Left cardiac atrium (tissue), 4 donors: ENCODE measurements at regions not wholly inside any gene's neighbourhood (a gene's known extent, or its start where the extent isn't known, plus 50 kb on each side); places are given as distances from the start of the nearest gene placed in this dataset.

Source experiments
- ATAC-seq, 2 donors: fragments of 200-7000 bp; cut with Tn5 transposase; one replicate each; pipeline ENCODE4 v1.9.1; 2020; ENCODE audit warnings: mild to moderate bottlenecking in 2 of 2, moderate library complexity in 2 of 2
- DNase-seq: peaks from one replicate; pipeline ENCODE4 v3.0.0-alpha.2; 2020
- intact Hi-C, 2 donors: fragments of 100-400 bp; cut with DNase I; formaldehyde crosslinking; loops; one replicate each; pipeline versions ENCODE4 v1.14.1 to v1.15.1; 2022 to 2023
- donor health status: DM: no; HTN: yes; CAD: no.
- donor health status: DM: no; HTN: yes; CAD: no; lungs with severe emphysema.
- donor health status: DM: yes; HTN: yes; CAD: no.
- donor health status: Dilated cardiomyopathy.

DNA sequence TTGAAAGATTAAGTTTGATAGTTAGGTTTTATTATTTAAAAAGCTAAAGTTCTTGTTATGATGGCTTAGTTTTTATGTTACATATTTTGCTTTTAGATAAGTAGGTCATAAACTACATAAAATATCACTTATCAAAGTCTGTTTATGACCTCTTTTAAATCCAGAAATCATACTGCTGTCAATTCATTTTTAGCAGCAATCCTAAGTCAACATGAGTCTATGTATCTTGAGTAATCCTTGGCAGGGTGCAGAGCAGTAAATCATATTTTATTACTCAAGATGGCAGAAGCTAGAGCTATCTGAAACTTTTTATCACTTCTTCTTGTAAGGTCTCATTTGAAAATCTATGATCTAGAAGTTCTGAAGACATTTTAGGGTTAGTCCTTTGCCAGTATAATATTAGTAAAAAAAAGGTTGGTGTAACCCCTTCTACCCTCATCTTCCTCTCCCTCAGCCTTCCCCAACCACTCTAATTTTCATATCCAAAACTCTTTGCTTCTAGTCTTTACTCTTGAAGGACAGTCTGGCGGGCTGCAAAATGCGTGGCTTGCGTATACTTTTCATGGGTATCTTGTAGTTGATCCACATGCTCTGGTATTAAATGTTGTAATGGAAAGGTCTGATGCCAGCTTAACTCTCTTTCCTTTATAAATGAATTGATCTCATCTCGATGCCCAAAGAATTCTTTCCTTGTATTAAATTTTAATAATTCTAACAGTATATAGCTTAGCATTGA is 134.0 kb upstream of the THRB start:
- DNase-seq: no peak
- intact Hi-C loops: no loop called here
- ATAC-seq: peak in 1 of 2 donors; percentile 30

- DNase-seq (no peak), ATAC-seq (no peak)
- intact Hi-C loops: no loop called here
Measured at GRCh38 chr3:24631481-24631880, 136.8 kb upstream of the THRB start.

DNA sequence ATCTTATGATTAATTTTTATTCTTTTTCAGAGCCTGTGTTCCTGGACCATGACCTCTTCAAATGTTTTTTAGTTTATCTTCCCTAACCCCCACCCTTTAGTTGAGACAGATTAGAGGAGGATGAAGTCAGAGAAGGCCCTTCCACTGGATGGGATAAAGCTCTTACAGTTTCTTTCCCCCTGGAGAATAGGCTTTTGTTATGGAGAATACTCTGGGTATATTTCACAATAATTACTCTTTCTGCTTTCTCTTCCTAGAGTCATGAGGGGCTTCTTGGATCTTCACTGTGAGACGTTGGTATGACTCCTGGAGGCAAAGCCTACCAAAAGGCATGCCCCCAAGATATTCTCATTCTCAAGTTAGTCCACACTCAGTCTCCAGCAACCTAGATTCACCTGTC is 144.4 kb upstream of the THRB start:
- DNase-seq: no peak
- ATAC-seq: no peak
- intact Hi-C loops: no loop called here

- intact Hi-C loops: loop anchor here in 1 of 2 donors (5.0 to 10.0 kb wide), 2 partner anchors 375 to 452 kb away; no protein-coding TSS in a partner anchor
- ATAC-seq: no peak
- DNase-seq: no peak
Measured at GRCh38 chr3:24639481-24640329, 145.1 kb upstream of the THRB start.

DNA sequence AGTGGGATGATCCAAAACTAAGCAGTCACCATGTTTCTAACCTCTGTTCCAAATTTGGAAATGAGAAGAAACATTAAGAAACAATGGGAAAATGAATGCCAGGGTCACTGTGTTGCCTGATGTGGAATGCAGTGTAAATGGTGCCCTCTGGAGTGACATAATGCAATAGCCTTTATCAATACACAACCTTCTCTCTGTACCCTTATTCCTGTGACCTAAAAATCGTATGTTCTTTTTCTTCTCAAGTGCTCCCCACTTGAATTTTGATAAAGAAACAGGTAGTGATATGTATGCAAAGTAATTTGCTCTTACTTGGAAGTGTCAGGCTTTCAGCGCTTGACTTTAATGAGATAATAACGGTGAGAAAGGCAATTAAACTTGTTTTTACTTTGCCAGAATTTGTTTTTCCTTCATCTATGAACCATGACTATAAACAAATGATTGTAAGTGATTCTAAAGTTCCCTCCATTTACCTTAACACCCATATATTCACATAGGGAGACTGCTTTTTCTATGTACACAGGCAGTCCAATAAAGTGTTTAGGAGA is 145.8 kb upstream of the THRB start:
- DNase-seq (no peak), ATAC-seq (peak; percentile 47 to 79)
- intact Hi-C loops: loop anchor here in 1 of 2 donors (5.0 to 10.0 kb wide), 2 partner anchors 376 to 453 kb away; no protein-coding TSS in a partner anchor

DNA sequence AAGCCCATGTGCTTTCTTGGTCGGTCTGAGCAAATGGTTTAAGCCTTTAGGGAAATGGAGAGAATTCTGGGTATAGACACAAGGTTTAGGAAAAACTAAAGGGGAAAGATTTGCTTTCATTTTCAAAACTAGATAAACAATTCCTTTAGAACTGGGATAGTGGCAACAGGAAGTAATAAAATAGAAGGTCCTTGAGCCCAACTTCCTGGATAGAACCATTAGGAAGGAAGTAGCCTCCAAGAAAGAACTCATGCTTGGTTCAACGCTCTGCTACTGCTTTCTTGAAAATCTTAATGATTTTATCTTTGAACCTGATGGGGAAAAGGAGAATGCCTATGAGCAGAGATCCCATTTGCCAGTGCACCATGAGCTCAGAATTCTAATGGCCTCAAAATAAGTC is 147.0 kb upstream of the THRB start:
- DNase-seq: no peak
- intact Hi-C loops: loop anchor here in 1 of 2 donors (5.0 to 10.0 kb wide), 2 partner anchors 377 to 454 kb away; no protein-coding TSS in a partner anchor
- no peak for ATAC-seq

- intact Hi-C loops: loop anchor here in 1 of 2 donors (10.0 kb wide), 1 partner anchor 380 kb away; no protein-coding TSS in a partner anchor
- ATAC-seq (no peak), DNase-seq (no peak)
Measured at GRCh38 chr3:24645047-24645446, 150.4 kb upstream of the THRB start.

DNA sequence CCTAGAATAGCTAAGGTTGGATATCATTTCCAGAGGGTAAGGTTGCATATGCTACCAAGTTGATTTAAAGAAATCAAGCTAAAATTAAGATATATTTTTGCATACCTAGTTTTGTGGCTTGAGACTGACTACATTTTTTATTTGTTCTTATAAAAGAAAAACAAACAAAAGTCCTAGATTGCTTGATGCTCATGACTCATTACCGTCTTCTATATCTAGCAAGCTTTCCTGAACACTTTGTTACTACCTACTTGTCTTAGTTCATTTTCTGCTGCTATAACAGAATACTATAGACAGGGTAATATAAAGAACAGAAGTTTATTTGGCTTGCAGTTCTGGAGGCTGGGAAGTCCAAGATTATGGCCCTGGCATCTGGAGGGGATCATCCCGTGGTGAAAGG is 152.1 kb upstream of the THRB start:
- DNase-seq (no peak), ATAC-seq (no peak)
- intact Hi-C loops: loop anchor here in 1 of 2 donors (10.0 kb wide), 1 partner anchor 382 kb away; no protein-coding TSS in a partner anchor

DNA sequence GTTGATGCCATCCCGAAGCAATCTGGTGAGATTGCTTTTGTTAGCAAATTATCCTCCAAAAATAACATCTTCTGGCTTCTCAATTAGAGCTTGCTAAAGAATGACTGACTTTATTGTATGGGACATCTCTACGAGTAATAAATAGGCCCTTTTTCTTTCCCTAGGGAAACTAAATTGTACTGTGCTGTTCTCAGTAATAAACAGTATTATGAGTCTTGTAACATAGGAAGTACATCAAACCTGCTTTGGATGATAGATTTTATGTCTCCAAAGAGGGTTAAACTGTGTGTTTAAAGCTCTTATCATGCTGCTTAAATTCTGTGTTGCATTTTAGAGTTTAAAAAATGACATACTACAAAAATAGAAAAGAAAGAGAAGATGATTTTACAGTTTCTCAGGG is 153.4 kb upstream of the THRB start:
- ATAC-seq (no peak), DNase-seq (no peak)
- intact Hi-C loops: loop anchor here in 1 of 2 donors (10.0 kb wide), 1 partner anchor 383 kb away; no protein-coding TSS in a partner anchor

GRCh38 chr3:24650839-24651238 is 156.2 kb upstream of the THRB start:
- DNase-seq (no peak), ATAC-seq (no peak)
- intact Hi-C loops: no loop called here

DNA sequence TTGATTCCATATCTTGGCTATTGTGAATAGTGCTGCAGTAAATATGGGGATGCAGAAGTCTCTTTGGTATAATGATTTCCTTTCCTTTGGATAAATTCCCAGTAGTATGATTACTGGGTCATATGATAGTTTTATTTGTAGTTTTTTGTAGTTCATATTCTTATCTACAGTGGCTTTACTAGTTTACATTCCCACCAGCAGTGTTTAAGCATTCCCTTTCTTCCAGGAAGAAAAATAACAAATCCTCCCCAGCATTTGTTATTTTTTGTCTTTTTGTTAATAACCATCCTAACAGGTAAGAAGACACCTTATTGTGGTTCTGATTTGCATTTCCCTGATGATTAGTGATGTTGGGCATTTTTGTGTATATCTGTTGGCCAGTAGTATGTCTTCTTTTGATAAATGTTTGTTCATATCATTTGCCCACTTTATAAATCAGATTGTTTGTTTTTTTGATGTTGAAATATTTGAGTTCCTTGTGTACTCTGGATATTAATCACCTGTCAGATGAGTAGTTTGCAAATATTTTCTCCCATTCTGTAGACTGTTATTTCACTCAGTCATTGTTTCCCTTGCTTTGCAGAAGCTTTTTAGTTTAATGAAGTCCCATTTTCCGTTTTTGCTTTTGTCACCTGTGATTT is 163.3 kb upstream of the THRB start:
- intact Hi-C loops: no loop called here

DNA sequence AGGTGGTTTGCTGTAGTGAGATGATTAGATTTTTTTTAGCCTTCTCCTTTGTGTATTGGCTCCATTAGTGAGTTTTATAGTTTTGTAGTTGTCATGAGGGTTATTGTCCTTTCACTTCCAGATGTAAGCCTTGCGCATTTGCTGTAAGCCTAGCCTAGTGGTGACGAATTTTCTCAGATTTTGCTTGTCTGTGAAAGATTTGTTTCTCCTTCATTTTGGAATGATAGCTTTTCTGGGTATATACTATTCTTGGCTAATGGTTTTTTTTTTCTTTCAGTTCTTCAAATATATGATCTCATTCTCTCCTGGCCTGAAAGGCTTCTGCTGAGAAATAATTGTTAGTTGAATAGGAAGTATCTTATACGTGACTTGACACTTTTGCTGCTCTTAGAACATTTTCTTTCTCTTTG is 166.5 kb upstream of the THRB start:
- no peak for DNase-seq
- intact Hi-C loops: no loop called here
- no peak for ATAC-seq

More for the DNA sequence above, 163.3 kb upstream of the THRB start:
- no peak for ATAC-seq
- no peak for DNase-seq

- intact Hi-C loops: no loop called here
- DNase-seq (no peak), ATAC-seq (no peak)
Measured at GRCh38 chr3:24662449-24663345, 168.0 kb upstream of the THRB start.

DNA sequence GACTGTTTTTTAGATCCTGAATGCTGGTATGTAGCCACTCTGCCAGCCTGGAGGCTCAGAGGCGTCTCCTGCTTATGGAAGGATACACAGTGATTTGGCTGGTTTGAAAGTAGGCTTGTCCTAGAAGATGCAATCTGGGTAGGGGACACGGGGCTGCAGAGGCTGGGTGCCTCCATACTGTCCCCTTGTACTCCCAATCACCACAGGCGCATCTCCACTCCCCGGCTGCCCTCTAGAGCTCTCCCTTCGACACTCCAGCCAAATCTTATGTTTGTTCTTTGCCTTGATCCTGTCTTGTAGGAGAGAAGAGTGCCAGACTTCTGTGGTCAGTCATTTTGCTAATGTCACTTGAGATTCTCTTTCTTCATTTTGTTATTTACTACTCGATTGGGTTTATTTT is 168.8 kb upstream of the THRB start:
- intact Hi-C loops: no loop called here
- no peak for DNase-seq
- ATAC-seq: no peak

DNA sequence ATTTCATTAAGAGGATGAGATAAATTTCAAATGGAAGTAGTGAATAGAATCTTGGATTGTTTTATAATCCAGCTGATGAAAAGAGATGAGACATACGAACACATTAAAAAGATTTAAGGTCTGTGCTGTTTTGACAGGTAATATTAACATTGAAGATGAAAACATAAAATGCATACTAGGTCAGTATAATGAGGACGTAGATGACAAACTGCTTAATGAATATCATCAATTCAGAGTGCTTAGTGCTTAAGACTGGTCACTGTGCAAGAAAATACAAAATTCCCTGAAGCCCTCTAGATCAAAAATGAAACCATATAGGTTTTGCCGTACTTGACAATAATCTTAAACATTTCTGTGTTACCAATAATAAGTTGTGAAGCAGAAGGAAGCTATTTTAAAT is 173.4 kb upstream of the THRB start:
- DNase-seq (no peak), ATAC-seq (no peak)
- intact Hi-C loops: no loop called here

DNA sequence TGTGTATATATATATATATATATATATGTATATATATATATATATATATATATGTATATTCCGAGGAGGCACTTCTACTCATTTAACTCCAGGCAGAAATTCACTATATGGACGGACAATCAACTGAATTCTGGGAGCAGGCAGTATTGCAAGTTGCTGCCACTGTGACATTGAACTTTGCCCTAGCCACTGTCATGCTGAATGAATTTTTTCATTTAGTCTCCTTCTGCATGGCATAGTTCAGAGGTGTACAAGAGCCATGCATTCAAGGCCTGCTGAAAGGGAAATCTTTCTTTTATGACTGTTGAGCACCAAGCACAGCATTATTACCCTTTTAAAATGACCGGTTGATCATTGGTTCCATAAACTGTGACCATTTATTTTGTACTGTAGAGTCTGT is 176.2 kb upstream of the THRB start:
- intact Hi-C loops: loop anchor here in 1 of 2 donors (10.0 kb wide), 1 partner anchor 666 kb away; no protein-coding TSS in a partner anchor
- DNase-seq: no peak
- ATAC-seq: no peak

DNA sequence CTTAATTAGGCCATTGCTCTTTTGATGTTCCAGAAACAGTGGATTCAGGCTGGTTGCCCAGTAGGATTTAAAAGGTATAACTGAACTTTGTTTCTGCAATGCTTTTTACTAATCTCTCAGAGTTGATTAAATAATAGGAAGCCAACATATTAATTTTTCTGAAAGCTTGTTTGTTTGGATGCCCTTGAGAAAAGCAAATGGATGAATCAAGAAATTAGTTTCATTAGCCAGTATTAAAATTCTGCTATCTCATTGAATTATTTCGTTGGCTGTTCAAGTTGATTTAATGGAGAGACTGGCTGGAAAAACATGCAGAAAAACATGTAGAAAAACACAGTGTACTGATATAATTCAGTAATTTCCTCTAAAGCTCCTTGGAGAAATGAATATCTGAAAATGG is 178.9 kb upstream of the THRB start:
- DNase-seq (no peak), ATAC-seq (no peak)
- intact Hi-C loops: loop anchor here in 1 of 2 donors (10.0 kb wide), 1 partner anchor 669 kb away; no protein-coding TSS in a partner anchor

GRCh38 chr3:24674261-24674660 is 179.6 kb upstream of the THRB start:
- peak in 1 of 2 donors; percentile 36 for ATAC-seq
- no peak for DNase-seq
- intact Hi-C loops: loop anchor here in 1 of 2 donors (10.0 kb wide), 1 partner anchor 669 kb away; no protein-coding TSS in a partner anchor
